ENCODE measurements at regions not wholly inside any gene's neighbourhood (a gene's known extent, or its start where the extent isn't known, plus 50 kb on each side); places are given as distances from the start of the nearest gene placed in this dataset.
A peak's percentile ranks its signal among the peaks of the same experiment; 100 is the strongest.
"Not testable (repeated sequence)": the region's sequence is repeated elsewhere in the genome, so short reads cannot be mapped to it uniquely, and the experiment has no call there.

- DNase-seq = no peak
These were observed 554.1 kb downstream of the KCTD12 start for GRCh38 chr13:76331943-76332712.

- no peak for DNase-seq
These were observed 555.4 kb downstream of the KCTD12 start for GRCh38 chr13:76330761-76331160.

GRCh38 chr13:76329866-76330580 is 556.2 kb downstream of the KCTD12 start:
- no peak for DNase-seq

- DNase-seq = peak; percentile 30 to 81
These were observed 557.2 kb downstream of the KCTD12 start for GRCh38 chr13:76329004-76329403.

- no peak for DNase-seq
These were observed 559.9 kb downstream of the KCTD12 start for GRCh38 chr13:76326343-76326742.

GRCh38 chr13:76319921-76320320 is 566.3 kb downstream of the KCTD12 start:
- DNase-seq = no peak

GRCh38 chr13:76316998-76317527 is 569.1 kb downstream of the KCTD12 start:
- DNase-seq = no peak

- DNase-seq = no peak
These were observed 571.7 kb downstream of the KCTD12 start for GRCh38 chr13:76314495-76314894.

- no peak for DNase-seq
These were observed 579.1 kb downstream of the KCTD12 start for GRCh38 chr13:76307142-76307541.

GRCh38 chr13:76300688-76301087 is 585.5 kb downstream of the KCTD12 start:
- no peak for DNase-seq

- DNase-seq = peak in 1 of 2 experiments; percentile 23
These were observed 588.9 kb downstream of the KCTD12 start for GRCh38 chr13:76297331-76297730.

- DNase-seq = peak; percentile 36 to 58
These were observed 589.5 kb downstream of the KCTD12 start for GRCh38 chr13:76296751-76297150.

- not testable (repeated sequence) for DNase-seq
These were observed 591.2 kb downstream of the KCTD12 start for GRCh38 chr13:76295020-76295419.

- no peak for DNase-seq
These were observed 592.5 kb downstream of the KCTD12 start for GRCh38 chr13:76293751-76294150.

GRCh38 chr13:76293346-76293745 is 592.9 kb downstream of the KCTD12 start:
- no peak for DNase-seq

- no peak for DNase-seq
These were observed 593.5 kb downstream of the KCTD12 start for GRCh38 chr13:76292726-76293125.

GRCh38 chr13:76292031-76292430 is 594.2 kb downstream of the KCTD12 start:
- DNase-seq = no peak

- peak; percentile 57 to 91 for DNase-seq
These were observed 596.6 kb downstream of the KCTD12 start for GRCh38 chr13:76289558-76289957.

- DNase-seq = no peak
These were observed 600.0 kb downstream of the KCTD12 start for GRCh38 chr13:76286178-76286577.

GRCh38 chr13:76285463-76285862 is 600.7 kb downstream of the KCTD12 start:
- DNase-seq = no peak

- DNase-seq = not testable (repeated sequence)
These were observed 606.4 kb downstream of the KCTD12 start for GRCh38 chr13:76279766-76280165.

GRCh38 chr13:76271728-76272232 is 614.4 kb downstream of the KCTD12 start:
- DNase-seq = no peak

GRCh38 chr13:76268307-76268706 is 617.9 kb downstream of the KCTD12 start:
- DNase-seq = not testable (repeated sequence)

GRCh38 chr13:76267216-76267615 is 619.0 kb downstream of the KCTD12 start:
- no peak for DNase-seq

All from NCI-H524 (cell line).